Choroid plexus epithelial cell (primary cell): ENCODE measurements at regions not wholly inside any gene's neighbourhood (a gene's known extent, or its start where the extent isn't known, plus 50 kb on each side); places are given as distances from the start of the nearest gene placed in this dataset.

Experiments
- DNase-seq: peaks from one replicate; pipeline ENCODE4 v3.0.0-alpha.2; 2010; ENCODE audit warnings: low read depth
- H3K4me3 ChIP-seq: 2 replicates; pipeline ENCODE4 v1.5.1; 2011; ENCODE audit warnings: low read depth, mild to moderate bottlenecking, control low read depth, low read length, moderate library complexity
- CTCF ChIP-seq: conservative IDR thresholded peaks from 2 replicates; pipeline ENCODE4 v1.5.1; 2011; ENCODE audit warnings: low read depth, mild to moderate bottlenecking, control low read depth, inconsistent platforms, low read length, moderate library complexity

GRCh38 chr12:60075091-60075490, 479.3 kb downstream of the SLC16A7 start:
- no peak overlapping the region for H3K4me3 ChIP-seq
- TF ChIP-seq CTCF = no peak
- DNase-seq = no peak

- TF ChIP-seq CTCF = no peak
- DNase-seq = no peak
- no peak overlapping the region for H3K4me3 ChIP-seq
These were observed 482.2 kb downstream of the SLC16A7 start for GRCh38 chr12:60078026-60078425.

GRCh38 chr12:60093428-60093827, 497.6 kb downstream of the SLC16A7 start:
- TF ChIP-seq CTCF = no peak
- no peak overlapping the region for H3K4me3 ChIP-seq
- no peak for DNase-seq

GRCh38 chr12:60094436-60094835, 498.6 kb downstream of the SLC16A7 start:
- no peak overlapping the region for H3K4me3 ChIP-seq
- DNase-seq = no peak

GRCh38 chr12:60096727-60097126, 500.9 kb downstream of the SLC16A7 start:
- TF ChIP-seq CTCF = no peak
- no peak overlapping the region for H3K4me3 ChIP-seq
- no peak for DNase-seq

More at GRCh38 chr12:60094436-60094835, 498.6 kb downstream of the SLC16A7 start:
- no peak for TF ChIP-seq CTCF

GRCh38 chr12:60100160-60100559, 504.3 kb downstream of the SLC16A7 start:
- no peak for TF ChIP-seq CTCF
- DNase-seq = peak; percentile 24
- H3K4me3 ChIP-seq = no peak overlapping the region

GRCh38 chr12:60100852-60101251, 505.0 kb downstream of the SLC16A7 start:
- no peak for DNase-seq
- no peak overlapping the region for H3K4me3 ChIP-seq
- no peak for TF ChIP-seq CTCF
